ENCODE measurements at regions not wholly inside any gene's neighbourhood (a gene's known extent, or its start where the extent isn't known, plus 50 kb on each side); places are given as distances from the start of the nearest gene placed in this dataset.

- no peak overlapping the region for H3K4me3 ChIP-seq (replicated peaks in 1 of 2; ENCODE audit: low read depth in 2 of 2, low read length in 2 of 2)
- no peak for DNase-seq (ENCODE audit: low read depth in 2 of 2)
- no peak for TF ChIP-seq CTCF (IDR thresholded peaks at IDR 0.05; ENCODE audit: low read depth, low read length)
These were observed 279.3 kb upstream of the SHH start for GRCh38 chr7:156091519-156092080.

GRCh38 chr7:156090988-156091387 is 278.7 kb upstream of the SHH start:
- TF ChIP-seq CTCF (IDR thresholded peaks at IDR 0.05; ENCODE audit: low read depth, low read length): no peak
- H3K4me3 ChIP-seq (replicated peaks in 1 of 2; ENCODE audit: low read depth in 2 of 2, low read length in 2 of 2): no peak overlapping the region
- no peak for DNase-seq (ENCODE audit: low read depth in 2 of 2)

DNA sequence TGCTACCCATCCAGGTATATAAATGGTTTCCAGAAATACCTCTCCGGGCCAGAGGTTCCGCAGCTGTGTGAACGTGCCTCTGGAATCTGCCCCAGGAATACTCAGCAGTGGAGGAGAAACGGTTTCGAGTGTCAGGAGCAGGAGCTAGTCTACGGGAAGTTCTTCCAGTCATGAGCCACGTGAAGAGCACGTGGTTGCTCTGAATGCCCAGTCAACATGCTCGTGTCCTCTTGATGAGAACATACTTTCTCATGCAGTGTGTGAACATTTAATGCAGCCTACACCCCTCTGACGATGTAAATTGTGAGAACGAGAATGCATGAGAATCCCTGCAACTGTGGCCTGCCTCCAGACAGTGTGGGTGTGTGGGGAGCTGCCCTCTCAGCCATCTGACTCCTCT is 277.0 kb upstream of the SHH start:
- no peak overlapping the region for H3K4me3 ChIP-seq (replicated peaks in 1 of 2; ENCODE audit: low read depth in 2 of 2, low read length in 2 of 2)
- TF ChIP-seq CTCF (IDR thresholded peaks at IDR 0.05; ENCODE audit: low read depth, low read length): no peak
- no peak for DNase-seq (ENCODE audit: low read depth in 2 of 2)

- H3K4me3 ChIP-seq (replicated peaks in 1 of 2; ENCODE audit: low read depth in 2 of 2, low read length in 2 of 2): no peak overlapping the region
- TF ChIP-seq CTCF (IDR thresholded peaks at IDR 0.05; ENCODE audit: low read depth, low read length): no peak
- no peak for DNase-seq (ENCODE audit: low read depth in 2 of 2)
These were observed 275.9 kb upstream of the SHH start for GRCh38 chr7:156088115-156088514.

DNA sequence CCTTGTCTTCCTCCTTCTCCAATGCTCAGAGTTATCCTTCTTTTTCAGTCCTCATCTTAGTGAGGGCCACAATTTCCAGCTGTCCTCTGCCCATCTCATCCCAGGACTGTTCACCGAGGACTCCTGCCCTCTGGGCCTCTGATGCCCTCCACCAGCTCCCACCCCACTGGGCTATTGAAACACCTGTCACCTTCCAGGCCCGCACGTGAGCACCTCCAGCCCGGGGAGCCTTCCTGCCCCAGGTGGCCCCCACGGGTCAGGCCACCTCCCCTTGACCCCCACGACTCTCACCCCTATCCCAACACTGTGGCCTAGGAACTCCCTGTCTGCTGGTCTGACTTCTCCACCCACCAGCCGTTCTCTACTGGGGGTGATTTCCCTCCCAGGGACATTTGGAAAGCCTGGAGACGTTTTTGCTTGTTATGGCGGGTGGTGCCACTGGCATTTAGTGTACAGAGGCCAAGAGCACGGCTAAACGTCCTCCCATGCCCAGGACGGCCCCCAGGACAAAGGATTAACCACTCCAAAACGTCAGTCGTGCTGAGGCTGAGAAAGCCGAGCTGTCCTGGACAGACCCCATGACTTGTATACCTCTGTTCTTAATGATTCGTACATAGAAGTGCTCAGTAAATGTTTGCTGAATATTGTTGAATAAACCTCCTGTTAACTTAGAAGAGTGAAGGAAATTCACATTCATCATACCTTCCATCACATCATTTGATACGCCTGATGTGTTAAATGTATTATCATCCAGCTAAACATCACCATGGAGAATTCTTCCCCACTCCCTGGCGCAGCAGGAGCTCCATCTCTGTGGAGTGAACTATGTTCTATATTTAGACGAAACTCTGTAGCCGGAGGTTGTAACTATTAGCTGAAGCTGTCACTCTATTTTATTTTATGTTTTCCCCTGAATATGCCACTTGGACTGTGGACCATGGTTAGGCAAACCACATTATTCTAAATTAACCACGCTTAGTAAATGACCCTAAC is 270.1 kb upstream of the SHH start:
- TF ChIP-seq CTCF (IDR thresholded peaks at IDR 0.05; ENCODE audit: low read depth, low read length): no peak
- DNase-seq (ENCODE audit: low read depth in 2 of 2): no peak
- no peak overlapping the region for H3K4me3 ChIP-seq (replicated peaks in 1 of 2; ENCODE audit: low read depth in 2 of 2, low read length in 2 of 2)

DNA sequence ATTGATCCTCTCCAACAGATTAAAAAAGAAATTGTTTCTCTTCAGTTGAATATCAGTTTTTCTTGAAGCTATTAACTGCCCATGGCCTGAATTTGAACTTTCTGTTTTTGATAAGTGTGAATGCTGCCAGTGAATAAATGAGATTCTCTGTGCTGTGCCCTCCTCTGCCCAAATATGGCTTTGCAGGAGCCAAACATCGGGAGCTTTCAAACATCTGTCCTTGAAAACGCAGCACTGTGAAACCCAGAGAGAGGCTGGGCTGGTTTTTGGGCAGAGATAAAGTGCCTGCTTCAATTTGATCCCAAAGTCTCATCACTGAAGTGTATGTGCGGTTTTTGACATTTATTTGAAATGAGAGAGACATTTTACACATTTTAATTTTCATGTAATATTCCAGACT is 268.3 kb upstream of the SHH start:
- DNase-seq (ENCODE audit: low read depth in 2 of 2): no peak
- no peak for TF ChIP-seq CTCF (IDR thresholded peaks at IDR 0.05; ENCODE audit: low read depth, low read length)
- H3K4me3 ChIP-seq (replicated peaks in 1 of 2; ENCODE audit: low read depth in 2 of 2, low read length in 2 of 2): no peak overlapping the region
